A673 (cell line): ENCODE measurements at regions not wholly inside any gene's neighbourhood (a gene's known extent, or its start where the extent isn't known, plus 50 kb on each side); places are given as distances from the start of the nearest gene placed in this dataset.

Source experiments
- BruUV-seq: library from RNA; stranded (reverse); fragments of 400-500 nt; replicated peaks from 2 replicates; lab custom pipeline; 2021; lab: Mats Ljungman, UMichigan
- CTCF ChIA-PET: fragments of 300-600 bp; sonication (Branson Sonifier 250); formaldehyde crosslinking; loops from one replicate; lab custom pipeline; 2022; ENCODE audit warnings: antibody characterized with exemption; lab: Charles Lee
- POLR2A ChIA-PET: fragments of 300-600 bp; sonication (Branson Sonifier 250); formaldehyde crosslinking; loops from one replicate; lab custom pipeline; 2022; ENCODE audit warnings: antibody characterized with exemption; ENCODE audit not compliant: low non-redundant PET; lab: Charles Lee
- DNase-seq: peaks from one replicate; pipeline ENCODE4 v3.0.0-alpha.2; 2015; ENCODE audit warnings: low spot score
- H3K27ac ChIP-seq: fragments of 200-600 bp; sonication (generic); 2 replicates; pipeline ENCODE4 v1.5.1; 2016; ENCODE audit warnings: mixed run types, low read depth, mild to moderate bottlenecking, mixed read lengths, antibody characterized with exemption, low read length; ENCODE audit not compliant: poor library complexity, severe bottlenecking
- H3K27me3 ChIP-seq: fragments of 200-600 bp; sonication (generic); replicated peaks from 2 replicates; pipeline ENCODE4 v1.6.1; 2017; ENCODE audit warnings: mixed run types, low read depth, mild to moderate bottlenecking, mixed read lengths, antibody characterized with exemption, low read length; ENCODE audit not compliant: insufficient read depth, poor library complexity
- H3K36me3 ChIP-seq: fragments of 200-600 bp; sonication (generic); 2 replicates; pipeline ENCODE4 v1.6.1; 2016; ENCODE audit warnings: mixed run types, mild to moderate bottlenecking, mixed read lengths, antibody characterized with exemption, low read length; ENCODE audit not compliant: insufficient read depth, poor library complexity, severe bottlenecking
- H3K4me1 ChIP-seq: fragments of 200-600 bp; sonication (generic); 2 replicates; pipeline ENCODE4 v1.6.1; 2017; ENCODE audit warnings: mixed run types, mild to moderate bottlenecking, mixed read lengths, antibody characterized with exemption, low read length; ENCODE audit not compliant: insufficient read depth, poor library complexity, severe bottlenecking
- H3K4me3 ChIP-seq: fragments of 200-600 bp; sonication (generic); 2 replicates; pipeline ENCODE4 v1.5.1; 2016; ENCODE audit warnings: low read depth, mixed run types, mild to moderate bottlenecking, mixed read lengths, low read length; ENCODE audit not compliant: poor library complexity, severe bottlenecking
- H3K9me3 ChIP-seq: fragments of 200-600 bp; sonication (generic); 2 replicates; pipeline ENCODE4 v1.6.1; 2016; ENCODE audit warnings: mixed run types, low read depth, mild to moderate bottlenecking, mixed read lengths, antibody characterized with exemption, low read length; ENCODE audit not compliant: poor library complexity, severe bottlenecking
- CTCF ChIP-seq: fragments of 300-800, 200-600 bp; sonication (generic); conservative IDR thresholded peaks from 2 replicates; pipeline ENCODE4 v1.5.1; 2017; ENCODE audit warnings: low read depth, mild to moderate bottlenecking, antibody characterized with exemption, low read length, moderate library complexity, mixed read lengths
- EZH2 ChIP-seq: fragments of 200-600 bp; sonication (generic); IDR thresholded peaks from 2 replicates; pipeline ENCODE4 v1.6.1; 2017; ENCODE audit warnings: borderline replicate concordance, low read depth, mild to moderate bottlenecking, mixed read lengths, antibody characterized with exemption, low read length; ENCODE audit not compliant: poor library complexity, severe bottlenecking
- intact Hi-C: fragments of 100-400 bp; cut with micrococcal nuclease; formaldehyde crosslinking; loops from one replicate; pipeline ENCODE4 v1.10.0; 2022; ENCODE audit not compliant: unreplicated experiment

GRCh38 chr21:34270411-34270810, 93.4 kb upstream of the KCNE2 start:
- no peak for DNase-seq
- peaks cover 5% of the 10 kb centered on the region for H3K27me3 ChIP-seq
- ChIA-PET CTCF (no interaction called here), POLR2A (no interaction called here)
- no peak overlapping the region for H3K4me3 ChIP-seq
- H3K27ac ChIP-seq: no peak overlapping the region
- no peaks in the 10 kb centered on the region for H3K36me3 ChIP-seq
- H3K4me1 ChIP-seq: no peaks in the 10 kb centered on the region
- TF ChIP-seq CTCF (no peak), EZH2 (no peak)
- BruUV-seq: no TSS peak
- intact Hi-C loops: no loop called here
- no peaks in the 10 kb centered on the region for H3K9me3 ChIP-seq

GRCh38 chr21:34271189-34271851, 92.5 kb upstream of the KCNE2 start:
- Histone ChIP-seq H3K4me3 (no peak overlapping the region), H3K4me1 (no peaks in the 10 kb centered on the region), H3K36me3 (no peaks in the 10 kb centered on the region), H3K9me3 (no peaks in the 10 kb centered on the region), H3K27me3 (peaks cover 5% of the 10 kb centered on the region), H3K27ac (no peak overlapping the region)
- intact Hi-C loops: no loop called here
- BruUV-seq: no TSS peak
- no peak for TF ChIP-seq CTCF
- no peak for TF ChIP-seq EZH2
- CTCF ChIA-PET: no interaction called here
- POLR2A ChIA-PET: no interaction called here
- no peak for DNase-seq

GRCh38 chr21:34272321-34272720, 91.5 kb upstream of the KCNE2 start:
- no peaks in the 10 kb centered on the region for H3K36me3 ChIP-seq
- CTCF ChIA-PET: no interaction called here
- POLR2A ChIA-PET: no interaction called here
- no peak overlapping the region for H3K4me3 ChIP-seq
- TF ChIP-seq CTCF (no peak), EZH2 (no peak)
- intact Hi-C loops: no loop called here
- no peak overlapping the region for H3K27ac ChIP-seq
- no peak for DNase-seq
- no peaks in the 10 kb centered on the region for H3K4me1 ChIP-seq
- no peaks in the 10 kb centered on the region for H3K9me3 ChIP-seq
- no TSS peak for BruUV-seq
- H3K27me3 ChIP-seq: peaks cover 5% of the 10 kb centered on the region
